GM23338 (cell line): ENCODE measurements at regions not wholly inside any gene's neighbourhood (a gene's known extent, or its start where the extent isn't known, plus 50 kb on each side); places are given as distances from the start of the nearest gene placed in this dataset.

Experiments
- ATAC-seq: fragments of 200-7000 bp; cut with Tn5 transposase; 3 replicates; pipeline ENCODE4 v1.9.1; 2020
- DNase-seq: peaks from one replicate; pipeline ENCODE4 v3.0.0-alpha.2; 2015; ENCODE audit warnings: low spot score
- H2AFZ ChIP-seq: fragments of 200-600 bp; sonication (generic); 2 replicates; pipeline ENCODE4 v1.8.0; 2016; ENCODE audit warnings: antibody characterized with exemption, mild to moderate bottlenecking, moderate library complexity
- H3F3A ChIP-seq: fragments of 200-600 bp; sonication (generic); replicated peaks from 2 replicates; pipeline ENCODE4 v1.8.0; 2017; ENCODE audit warnings: antibody characterized with exemption, mixed run types, low read depth
- H3K27ac ChIP-seq: fragments of 200-600 bp; sonication (generic); 2 replicates; pipeline ENCODE4 v1.6.1; 2016; ENCODE audit warnings: low read depth
- H3K27me3 ChIP-seq: fragments of 200-600 bp; sonication (generic); 2 replicates; pipeline ENCODE4 v1.8.0; 2016; ENCODE audit warnings: mild to moderate bottlenecking, mixed run types, moderate library complexity; ENCODE audit not compliant: insufficient read depth
- H3K36me3 ChIP-seq: fragments of 200-600 bp; sonication (generic); 2 replicates; pipeline ENCODE4 v1.8.0; 2016; ENCODE audit warnings: mild to moderate bottlenecking; ENCODE audit not compliant: insufficient read depth
- H3K4me1 ChIP-seq: fragments of 200-600 bp; sonication (generic); 2 replicates; pipeline ENCODE4 v1.8.0; 2016; ENCODE audit warnings: mild to moderate bottlenecking, moderate library complexity; ENCODE audit not compliant: insufficient read depth
- H3K4me2 ChIP-seq: fragments of 200-600 bp; sonication (generic); 2 replicates; pipeline ENCODE4 v1.7.1; 2017; ENCODE audit warnings: mixed run types
- H3K4me3 ChIP-seq: fragments of 200-600 bp; sonication (generic); 2 replicates; pipeline ENCODE4 v1.6.1; 2016; ENCODE audit warnings: mixed run types
- H3K79me2 ChIP-seq: fragments of 200-600 bp; sonication (generic); replicated peaks from 2 replicates; pipeline ENCODE4 v1.8.0; 2017; ENCODE audit warnings: mild to moderate bottlenecking; ENCODE audit not compliant: insufficient read depth
- H3K9me2 ChIP-seq: fragments of 200-600 bp; sonication (generic); 2 replicates; pipeline ENCODE4 v1.8.0; 2017; ENCODE audit not compliant: insufficient read depth
- H4K20me1 ChIP-seq: fragments of 200-600 bp; sonication (generic); replicated peaks from 2 replicates; pipeline ENCODE4 v1.8.0; 2017; ENCODE audit warnings: mild to moderate bottlenecking; ENCODE audit not compliant: insufficient read depth
- H3K27ac Mint-ChIP-seq: 2 replicates; pipeline ENCODE4 v1.8.0; 2020; ENCODE audit warnings: inconsistent platforms, mild to moderate bottlenecking, moderate library complexity, mixed read lengths
- H3K27me3 Mint-ChIP-seq: 3 replicates; pipeline ENCODE4 v1.8.0; 2022; ENCODE audit warnings: low read depth, mild to moderate bottlenecking, moderate library complexity, mixed read lengths, inconsistent platforms; ENCODE audit not compliant: insufficient read depth, poor library complexity
- H3K36me3 Mint-ChIP-seq: 3 replicates; pipeline ENCODE4 v1.8.0; 2021; ENCODE audit warnings: low read depth, mild to moderate bottlenecking, inconsistent platforms, moderate library complexity, mixed read lengths
- H3K4me1 Mint-ChIP-seq: 3 replicates; pipeline ENCODE4 v1.8.0; 2020; ENCODE audit warnings: mild to moderate bottlenecking, inconsistent platforms, mixed read lengths
- H3K4me3 Mint-ChIP-seq: 3 replicates; pipeline ENCODE4 v1.8.0; 2021; ENCODE audit warnings: moderate library complexity, mild to moderate bottlenecking, inconsistent platforms, mixed read lengths
- H3K9me3 Mint-ChIP-seq: 3 replicates; pipeline ENCODE4 v1.8.0; 2020; ENCODE audit warnings: moderate library complexity, mild to moderate bottlenecking, inconsistent platforms, mixed read lengths
- CREB1 ChIP-seq: fragments of 250-450 bp; sonication (Bioruptor Pico); IDR thresholded peaks from 2 replicates; pipeline ENCODE4 v1.5.0; 2020; ENCODE audit warnings: low read depth, mild to moderate bottlenecking, moderate library complexity
- CTCF ChIP-seq, 2 experiments: fragments of 200-600 bp in 1 of 2; sonication (generic) in 1 of 2; conservative IDR thresholded peaks; 2 replicates each; pipeline versions ENCODE4 v1.5.1 to v1.6.1; 2016 to 2017; ENCODE audit warnings: antibody characterized with exemption in 2 of 2, low read depth in 2 of 2, mild to moderate bottlenecking in 2 of 2, moderate library complexity in 1 of 2
- EZH2 ChIP-seq: fragments of 200-600 bp; sonication (generic); IDR thresholded peaks from one replicate; pipeline ENCODE4 v1.8.0; 2017; ENCODE audit warnings: antibody characterized with exemption, mild to moderate bottlenecking, low read depth; ENCODE audit not compliant: unreplicated experiment
- EZH2phosphoT487 ChIP-seq: fragments of 200-600 bp; sonication (generic); IDR thresholded peaks from one replicate; pipeline ENCODE4 v1.8.1; 2018; ENCODE audit warnings: antibody characterized with exemption; ENCODE audit not compliant: unreplicated experiment
- JUNB ChIP-seq: IDR thresholded peaks from one replicate; pipeline ENCODE4 v1.6.1; 2016; ENCODE audit warnings: antibody characterized with exemption; ENCODE audit not compliant: unreplicated experiment
- NANOG ChIP-seq: IDR thresholded peaks from 2 replicates; pipeline ENCODE4 v1.6.1; 2016; ENCODE audit warnings: antibody characterized with exemption, borderline replicate concordance
- POLR2AphosphoS5 ChIP-seq: IDR thresholded peaks from 2 replicates; pipeline ENCODE4 v1.6.1; 2016; ENCODE audit warnings: antibody characterized with exemption, low read depth
- STAT1 ChIP-seq: IDR thresholded peaks from one replicate; pipeline ENCODE4 v1.6.1; 2016; ENCODE audit warnings: antibody characterized with exemption; ENCODE audit not compliant: unreplicated experiment
- ZNF114 ChIP-seq: fragments of 250-450 bp; sonication (Bioruptor Pico); IDR thresholded peaks from 2 replicates; pipeline ENCODE4 v1.5.0; 2020; ENCODE audit warnings: mild to moderate bottlenecking, moderate library complexity
- ZNF462 ChIP-seq: fragments of 250-450 bp; sonication (Bioruptor Pico); IDR thresholded peaks from 2 replicates; pipeline ENCODE4 v1.5.0; 2020; ENCODE audit warnings: mild to moderate bottlenecking, moderate library complexity
- TF ChIP-seq, protein P1 (sequence below): IDR thresholded peaks from 2 replicates; pipeline ENCODE4 v1.6.1; 2016; ENCODE audit warnings: antibody characterized with exemption
- TF ChIP-seq, protein P2 (sequence below): IDR thresholded peaks from one replicate; pipeline ENCODE4 v1.6.1; 2018; ENCODE audit warnings: antibody characterized with exemption; ENCODE audit not compliant: unreplicated experiment

- Histone ChIP-seq H3K79me2 (no peaks in the 10 kb centered on the region), H3K4me3 (no peak overlapping the region), H2AFZ (no peak overlapping the region), H3K27me3 (no peaks in the 10 kb centered on the region), H3K4me2 (no peak overlapping the region), H3F3A (no peaks in the 10 kb centered on the region), H4K20me1 (no peaks in the 10 kb centered on the region), H3K27ac (no peak overlapping the region), H3K36me3 (no peaks in the 10 kb centered on the region), H3K4me1 (no peaks in the 10 kb centered on the region), H3K9me2 (peaks cover 13% of the 10 kb centered on the region)
- TF ChIP-seq, protein P1, sequence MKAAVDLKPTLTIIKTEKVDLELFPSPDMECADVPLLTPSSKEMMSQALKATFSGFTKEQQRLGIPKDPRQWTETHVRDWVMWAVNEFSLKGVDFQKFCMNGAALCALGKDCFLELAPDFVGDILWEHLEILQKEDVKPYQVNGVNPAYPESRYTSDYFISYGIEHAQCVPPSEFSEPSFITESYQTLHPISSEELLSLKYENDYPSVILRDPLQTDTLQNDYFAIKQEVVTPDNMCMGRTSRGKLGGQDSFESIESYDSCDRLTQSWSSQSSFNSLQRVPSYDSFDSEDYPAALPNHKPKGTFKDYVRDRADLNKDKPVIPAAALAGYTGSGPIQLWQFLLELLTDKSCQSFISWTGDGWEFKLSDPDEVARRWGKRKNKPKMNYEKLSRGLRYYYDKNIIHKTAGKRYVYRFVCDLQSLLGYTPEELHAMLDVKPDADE: no peak
- no peak for TF ChIP-seq EZH2
- no peak for TF ChIP-seq CREB1 (CRISPR knock-in tag)
- no peak for TF ChIP-seq ZNF114 (CRISPR knock-in tag)
- no peak for TF ChIP-seq STAT1
- TF ChIP-seq JUNB: no peak
- TF ChIP-seq NANOG: no peak
- TF ChIP-seq EZH2phosphoT487: no peak
- TF ChIP-seq ZNF462 (CRISPR knock-in tag): no peak
- TF ChIP-seq, protein P2, sequence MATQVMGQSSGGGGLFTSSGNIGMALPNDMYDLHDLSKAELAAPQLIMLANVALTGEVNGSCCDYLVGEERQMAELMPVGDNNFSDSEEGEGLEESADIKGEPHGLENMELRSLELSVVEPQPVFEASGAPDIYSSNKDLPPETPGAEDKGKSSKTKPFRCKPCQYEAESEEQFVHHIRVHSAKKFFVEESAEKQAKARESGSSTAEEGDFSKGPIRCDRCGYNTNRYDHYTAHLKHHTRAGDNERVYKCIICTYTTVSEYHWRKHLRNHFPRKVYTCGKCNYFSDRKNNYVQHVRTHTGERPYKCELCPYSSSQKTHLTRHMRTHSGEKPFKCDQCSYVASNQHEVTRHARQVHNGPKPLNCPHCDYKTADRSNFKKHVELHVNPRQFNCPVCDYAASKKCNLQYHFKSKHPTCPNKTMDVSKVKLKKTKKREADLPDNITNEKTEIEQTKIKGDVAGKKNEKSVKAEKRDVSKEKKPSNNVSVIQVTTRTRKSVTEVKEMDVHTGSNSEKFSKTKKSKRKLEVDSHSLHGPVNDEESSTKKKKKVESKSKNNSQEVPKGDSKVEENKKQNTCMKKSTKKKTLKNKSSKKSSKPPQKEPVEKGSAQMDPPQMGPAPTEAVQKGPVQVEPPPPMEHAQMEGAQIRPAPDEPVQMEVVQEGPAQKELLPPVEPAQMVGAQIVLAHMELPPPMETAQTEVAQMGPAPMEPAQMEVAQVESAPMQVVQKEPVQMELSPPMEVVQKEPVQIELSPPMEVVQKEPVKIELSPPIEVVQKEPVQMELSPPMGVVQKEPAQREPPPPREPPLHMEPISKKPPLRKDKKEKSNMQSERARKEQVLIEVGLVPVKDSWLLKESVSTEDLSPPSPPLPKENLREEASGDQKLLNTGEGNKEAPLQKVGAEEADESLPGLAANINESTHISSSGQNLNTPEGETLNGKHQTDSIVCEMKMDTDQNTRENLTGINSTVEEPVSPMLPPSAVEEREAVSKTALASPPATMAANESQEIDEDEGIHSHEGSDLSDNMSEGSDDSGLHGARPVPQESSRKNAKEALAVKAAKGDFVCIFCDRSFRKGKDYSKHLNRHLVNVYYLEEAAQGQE: no peak
- TF ChIP-seq CTCF (conservative IDR thresholded peaks at IDR 0.05; ENCODE audit: low read depth in 2 of 2): no peak
- no peak for TF ChIP-seq POLR2AphosphoS5
- Mint-ChIP-seq H3K4me1 (peaks cover 22% of the 10 kb centered on the region; the same call in 2 of the 3 replicates), H3K9me3 (no peaks in the 10 kb centered on the region), H3K27me3 (no peaks in the 10 kb centered on the region), H3K4me3 (no peak overlapping the region), H3K36me3 (no peaks in the 10 kb centered on the region), H3K27ac (no peak overlapping the region)
- ATAC-seq (no peak), DNase-seq (no peak)
Observed at GRCh38 chr5:125289606-125290005, 543.2 kb upstream of the ZNF608 start.
